Type B pancreatic cell (in vitro differentiated cells): ENCODE measurements at regions not wholly inside any gene's neighbourhood (a gene's known extent, or its start where the extent isn't known, plus 50 kb on each side); places are given as distances from the start of the nearest gene placed in this dataset.

Experiments
- DNase-seq: peaks from one replicate; pipeline ENCODE4 v3.0.0; 2021; ENCODE audit warnings: mixed read lengths; ENCODE audit not compliant: unreplicated experiment; ENCODE audit errors: extremely low spot score
- H3K27ac Mint-ChIP-seq: 2 replicates; pipeline ENCODE4 v1.8.0; 2021; ENCODE audit warnings: mild to moderate bottlenecking, mixed read lengths
- H3K27me3 Mint-ChIP-seq: 2 replicates; pipeline ENCODE4 v1.8.0; 2021; ENCODE audit warnings: mixed read lengths
- H3K36me3 Mint-ChIP-seq: 2 replicates; pipeline ENCODE4 v1.8.0; 2021; ENCODE audit warnings: mixed read lengths
- H3K4me1 Mint-ChIP-seq: one replicate; pipeline ENCODE4 v1.8.0; 2021; ENCODE audit warnings: mixed read lengths; ENCODE audit not compliant: unreplicated experiment
- H3K4me3 Mint-ChIP-seq: 2 replicates; pipeline ENCODE4 v1.8.0; 2021; ENCODE audit warnings: mild to moderate bottlenecking, mixed read lengths
- H3K9me3 Mint-ChIP-seq: 2 replicates; pipeline ENCODE4 v1.8.0; 2021; ENCODE audit warnings: mixed read lengths
- TF ChIP-seq, protein P1 (sequence below): fragments of 200-600 bp; sonication (generic); conservative IDR thresholded peaks from 2 replicates; pipeline ENCODE4 v1.5.0; 2021; ENCODE audit warnings: antibody characterized with exemption, mild to moderate bottlenecking

- H3K36me3 Mint-ChIP-seq: no peaks in the 10 kb centered on the region
- peaks cover 3% of the 10 kb centered on the region for H3K27me3 Mint-ChIP-seq
- H3K4me3 Mint-ChIP-seq: no peak overlapping the region
- DNase-seq: no peak
- TF ChIP-seq, protein P1, sequence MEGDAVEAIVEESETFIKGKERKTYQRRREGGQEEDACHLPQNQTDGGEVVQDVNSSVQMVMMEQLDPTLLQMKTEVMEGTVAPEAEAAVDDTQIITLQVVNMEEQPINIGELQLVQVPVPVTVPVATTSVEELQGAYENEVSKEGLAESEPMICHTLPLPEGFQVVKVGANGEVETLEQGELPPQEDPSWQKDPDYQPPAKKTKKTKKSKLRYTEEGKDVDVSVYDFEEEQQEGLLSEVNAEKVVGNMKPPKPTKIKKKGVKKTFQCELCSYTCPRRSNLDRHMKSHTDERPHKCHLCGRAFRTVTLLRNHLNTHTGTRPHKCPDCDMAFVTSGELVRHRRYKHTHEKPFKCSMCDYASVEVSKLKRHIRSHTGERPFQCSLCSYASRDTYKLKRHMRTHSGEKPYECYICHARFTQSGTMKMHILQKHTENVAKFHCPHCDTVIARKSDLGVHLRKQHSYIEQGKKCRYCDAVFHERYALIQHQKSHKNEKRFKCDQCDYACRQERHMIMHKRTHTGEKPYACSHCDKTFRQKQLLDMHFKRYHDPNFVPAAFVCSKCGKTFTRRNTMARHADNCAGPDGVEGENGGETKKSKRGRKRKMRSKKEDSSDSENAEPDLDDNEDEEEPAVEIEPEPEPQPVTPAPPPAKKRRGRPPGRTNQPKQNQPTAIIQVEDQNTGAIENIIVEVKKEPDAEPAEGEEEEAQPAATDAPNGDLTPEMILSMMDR: no peak
- no peaks in the 10 kb centered on the region for H3K9me3 Mint-ChIP-seq
- peaks cover 4% of the 10 kb centered on the region for H3K4me1 Mint-ChIP-seq
- H3K27ac Mint-ChIP-seq: no peak overlapping the region
These were observed 152.9 kb downstream of the ZBTB18 start for GRCh38 chr1:244204004-244204403.

GRCh38 chr1:244205171-244205570 is 154.1 kb downstream of the ZBTB18 start:
- no peak overlapping the region for H3K4me3 Mint-ChIP-seq
- H3K27me3 Mint-ChIP-seq: peaks cover 3% of the 10 kb centered on the region
- TF ChIP-seq, protein P1: no peak
- no peaks in the 10 kb centered on the region for H3K9me3 Mint-ChIP-seq
- H3K36me3 Mint-ChIP-seq: no peaks in the 10 kb centered on the region
- no peak for DNase-seq
- H3K4me1 Mint-ChIP-seq: peaks cover 4% of the 10 kb centered on the region
- H3K27ac Mint-ChIP-seq: no peak overlapping the region

DNA sequence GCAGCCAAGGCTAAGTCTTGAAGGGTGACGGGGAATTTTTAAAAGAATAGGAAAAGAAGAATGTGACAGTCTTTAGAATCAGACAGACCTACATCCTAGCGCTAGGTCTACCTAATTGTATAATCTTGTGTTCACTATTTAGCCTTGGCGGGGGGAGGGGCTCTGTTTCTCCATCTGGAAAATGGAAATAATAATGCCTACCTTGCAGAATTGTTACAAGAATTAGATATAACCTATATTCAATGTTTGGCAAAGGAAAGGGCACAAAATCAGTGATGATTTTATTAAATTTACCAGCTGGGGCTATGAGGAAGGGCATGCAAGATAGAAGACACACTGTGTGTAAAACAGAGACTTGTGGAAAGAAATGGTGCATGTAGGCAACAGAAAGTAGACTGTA is 154.8 kb downstream of the ZBTB18 start:
- Mint-ChIP-seq H3K27ac (no peak overlapping the region), H3K36me3 (no peaks in the 10 kb centered on the region), H3K27me3 (peaks cover 3% of the 10 kb centered on the region), H3K9me3 (no peaks in the 10 kb centered on the region), H3K4me1 (peaks cover 3% of the 10 kb centered on the region), H3K4me3 (no peak overlapping the region)
- no peak for DNase-seq
- TF ChIP-seq, protein P1: no peak

- Mint-ChIP-seq H3K9me3 (no peaks in the 10 kb centered on the region), H3K27ac (no peak overlapping the region), H3K27me3 (peaks cover 3% of the 10 kb centered on the region), H3K4me3 (no peak overlapping the region), H3K4me1 (no peaks in the 10 kb centered on the region), H3K36me3 (no peaks in the 10 kb centered on the region)
- TF ChIP-seq, protein P1: no peak
- no peak for DNase-seq
These were observed 156.2 kb downstream of the ZBTB18 start for GRCh38 chr1:244207042-244207934.

DNA sequence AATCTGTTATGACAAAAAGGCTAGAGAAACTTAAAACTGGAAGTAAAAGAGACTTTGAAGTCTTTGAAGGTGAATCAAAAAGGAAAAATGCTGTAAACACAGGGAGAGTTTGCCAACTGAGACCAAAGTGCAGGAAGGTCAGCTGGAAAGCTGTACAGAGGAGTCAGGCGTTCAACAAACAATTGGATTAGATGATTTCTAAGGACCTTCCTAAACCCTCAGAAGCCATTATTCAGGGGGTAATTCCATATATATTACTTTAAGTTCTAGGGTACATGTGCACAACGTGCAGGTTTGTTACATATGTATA is 156.8 kb downstream of the ZBTB18 start:
- H3K9me3 Mint-ChIP-seq: no peaks in the 10 kb centered on the region
- H3K27ac Mint-ChIP-seq: no peak overlapping the region
- H3K4me3 Mint-ChIP-seq: no peak overlapping the region
- no peaks in the 10 kb centered on the region for H3K36me3 Mint-ChIP-seq
- no peak for DNase-seq
- peaks cover 3% of the 10 kb centered on the region for H3K27me3 Mint-ChIP-seq
- TF ChIP-seq, protein P1: no peak
- no peaks in the 10 kb centered on the region for H3K4me1 Mint-ChIP-seq
